ENCODE measurements at regions not wholly inside any gene's neighbourhood (a gene's known extent, or its start where the extent isn't known, plus 50 kb on each side); places are given as distances from the start of the nearest gene placed in this dataset.

DNA sequence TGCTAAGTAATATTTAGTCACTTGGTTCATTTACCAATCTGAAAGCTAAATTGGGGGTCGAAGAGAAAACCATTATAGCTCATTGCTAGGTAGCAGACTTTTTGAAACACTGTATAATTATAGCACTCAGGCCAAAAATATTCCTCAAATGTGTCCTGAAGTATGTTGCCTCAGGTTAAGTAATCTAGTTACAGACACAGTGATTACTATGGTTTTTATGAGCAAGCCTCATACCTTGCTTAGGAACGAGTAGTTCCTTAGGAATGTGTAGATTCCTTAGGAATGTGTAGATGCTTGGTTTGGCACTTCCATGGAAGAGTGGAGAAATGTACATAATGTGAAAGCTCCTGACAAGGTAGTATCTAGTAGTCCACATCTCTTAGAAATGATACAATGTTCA lies 387.5 kb downstream of the LMO7 start:
- no TSS peak for BruUV-seq (replicated peaks)
- no peak overlapping the region for H3K27ac ChIP-seq (ENCODE audit: insufficient read depth, low read depth, low read length)
- H3K79me2 ChIP-seq (ENCODE audit: control insufficient read depth, insufficient read depth, low read length): no peaks in the 10 kb centered on the region
- H3K27me3 ChIP-seq (ENCODE audit: control insufficient read depth in 2 of 2, insufficient read depth in 2 of 2, low read length in 2 of 2): peaks cover 0 to 2% of the 10 kb centered on the region in 2 experiments
- no peaks in the 10 kb centered on the region for H3K9me3 ChIP-seq (replicated peaks; ENCODE audit: control insufficient read depth, insufficient read depth, low read length)
- DNase-seq (ENCODE audit: low read depth, low spot score) (no peak), FAIRE-seq (no peak)
- ChIA-PET CTCF (no interaction called here), POLR2A (no interaction called here)
- no peaks in the 10 kb centered on the region for H3K36me3 ChIP-seq (ENCODE audit: control insufficient read depth in 2 of 2, extremely low read depth in 1 of 2, insufficient read depth in 2 of 2, low read length in 2 of 2)
- H3K9ac ChIP-seq (replicated peaks; ENCODE audit: extremely low read depth, insufficient read depth, low read length): no peak overlapping the region
- dilution Hi-C loops (cut with MboI; ENCODE audit: extremely low pct_ligation_motif_present, low sequenced_read_pairs): no loop called here
- H2AFZ ChIP-seq (ENCODE audit: low read depth, low read length): no peak overlapping the region
- intact Hi-C loops (cut with micrococcal nuclease): no loop called here
- no peaks in the 10 kb centered on the region for H3K4me1 ChIP-seq (ENCODE audit: control insufficient read depth, extremely low read depth, insufficient read depth, low read length)
- H3K4me3 ChIP-seq (replicated peaks in 1 of 3; ENCODE audit: insufficient read depth in 1 of 3, low read depth in 1 of 3, low read length in 3 of 3): no peak overlapping the region
- H3K9me1 ChIP-seq (replicated peaks; ENCODE audit: control insufficient read depth, extremely low read depth, insufficient read depth, low read length): no peaks in the 10 kb centered on the region
- TF ChIP-seq POLR2A (IDR thresholded peaks at IDR 0.05; ENCODE audit: low read depth, low read length) (no peak), JUN (IDR thresholded peaks at IDR 0.05; ENCODE audit: borderline replicate concordance, insufficient read depth, insufficient read length, low read depth) (no peak), GATA2 (IDR thresholded peaks at IDR 0.05; ENCODE audit: insufficient read depth, insufficient read length, low read depth, low read length) (no peak), MAX (IDR thresholded peaks at IDR 0.05; ENCODE audit: insufficient read depth, insufficient read length) (no peak), MYC (IDR thresholded peaks at IDR 0.05; ENCODE audit: low read depth, low read length) (no peak), CTCF (IDR thresholded peaks at IDR 0.05; ENCODE audit: extremely low read depth in 1 of 2, insufficient read depth in 1 of 2, low read depth in 1 of 2, low read length in 2 of 2) (no peak), FOS (IDR thresholded peaks at IDR 0.05; ENCODE audit: borderline replicate concordance, insufficient read depth, low read length) (no peak)
- H3K4me2 ChIP-seq (ENCODE audit: insufficient read depth, low read length): no peak overlapping the region
- no peaks in the 10 kb centered on the region for H4K20me1 ChIP-seq (replicated peaks; ENCODE audit: control insufficient read depth, extremely low read depth, insufficient read depth, low read length)

Data from endothelial cell of umbilical vein (primary cell).